Eye (tissue), 1 donor: ENCODE measurements at regions not wholly inside any gene's neighbourhood (a gene's known extent, or its start where the extent isn't known, plus 50 kb on each side); places are given as distances from the start of the nearest gene placed in this dataset.
A peak's percentile ranks its signal among the peaks of the same experiment; 100 is the strongest.

Source experiments
- DNase-seq: peaks from one replicate; pipeline ENCODE4 v3.0.0-alpha.2; 2015

GRCh38 chr2:5094192-5094591, 598.0 kb upstream of the SOX11 start:
- no peak for DNase-seq

GRCh38 chr2:5098286-5098685, 593.9 kb upstream of the SOX11 start:
- no peak for DNase-seq

DNA sequence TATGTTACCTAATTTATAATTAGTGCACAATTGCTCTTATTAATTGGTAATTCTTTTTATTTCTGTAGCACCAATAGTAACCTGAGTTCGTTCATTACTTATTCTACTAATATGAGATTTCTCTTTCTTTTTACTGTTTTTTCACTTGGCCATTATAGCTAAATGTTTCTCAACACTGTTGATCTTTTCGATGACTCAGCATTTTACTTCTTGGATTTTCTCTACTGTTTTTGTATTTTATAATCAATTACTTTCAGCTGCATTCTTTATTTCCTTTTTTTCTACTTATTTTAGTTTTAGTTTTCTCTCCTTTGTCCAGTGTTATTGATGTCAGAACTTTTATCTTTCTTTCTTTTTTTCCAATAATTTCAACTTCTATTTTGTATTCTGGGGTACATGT, 589.4 kb upstream of the SOX11 start:
- no peak for DNase-seq

GRCh38 chr2:5111581-5111980, 580.6 kb upstream of the SOX11 start:
- DNase-seq, result peak; percentile 70

- DNase-seq, result no peak
These were observed 573.1 kb upstream of the SOX11 start for GRCh38 chr2:5119046-5119445.

DNA sequence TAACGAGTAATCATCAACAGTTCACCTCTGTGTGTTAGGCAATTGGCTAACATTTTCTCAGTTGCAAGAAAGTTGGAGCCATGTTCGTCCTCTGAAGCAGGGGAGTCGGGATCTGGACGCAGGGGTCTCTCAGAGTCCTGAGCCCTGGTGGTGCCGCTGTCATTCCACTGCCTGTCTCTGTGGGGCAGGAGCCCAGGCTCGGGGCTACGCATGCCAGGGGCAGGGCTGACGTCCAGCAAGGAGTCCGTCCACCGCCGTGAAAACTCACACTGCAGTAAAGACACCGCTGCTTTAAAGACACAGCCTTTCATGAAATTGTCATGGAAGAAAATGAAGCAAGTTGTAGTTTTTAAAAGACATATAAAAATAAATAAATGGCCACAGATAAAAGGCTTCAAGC, 571.1 kb upstream of the SOX11 start:
- no peak for DNase-seq

- DNase-seq, result peak; percentile 18
These were observed 570.5 kb upstream of the SOX11 start for GRCh38 chr2:5121642-5122041.

- no peak for DNase-seq
These were observed 568.5 kb upstream of the SOX11 start for GRCh38 chr2:5123582-5124196.

DNA sequence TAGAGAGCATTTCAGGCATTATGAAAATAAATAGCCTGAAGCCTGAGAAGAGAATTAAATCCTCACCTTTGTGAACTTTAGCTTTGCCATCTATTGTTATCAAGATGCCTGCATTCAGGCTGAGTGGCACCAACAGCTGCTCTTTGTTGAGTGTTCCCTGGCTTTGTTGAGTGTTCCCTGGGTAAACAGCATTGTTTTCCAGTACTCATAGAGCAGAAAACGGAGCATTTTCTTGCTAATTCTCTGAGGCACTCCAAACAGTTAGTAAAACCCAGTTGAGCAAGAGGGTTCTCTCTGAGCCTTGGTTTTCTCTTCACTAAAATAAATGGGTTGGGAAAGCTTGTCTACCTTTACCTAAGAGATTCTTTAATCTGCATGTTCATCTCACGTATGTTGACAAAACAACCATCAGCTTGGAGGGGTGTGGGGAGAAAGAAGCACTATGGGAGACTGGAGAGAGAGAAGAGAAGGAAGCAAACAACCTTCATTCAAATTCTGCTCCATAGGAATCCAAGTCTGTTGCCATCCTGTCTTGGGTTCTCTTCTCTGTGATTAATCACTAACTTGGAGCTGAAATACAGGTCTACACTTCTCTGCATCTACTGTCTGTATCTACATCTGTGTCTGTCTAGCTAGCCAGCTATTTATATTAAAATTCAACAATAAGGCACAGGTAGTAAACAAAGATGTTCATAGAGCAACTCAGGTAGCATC, 567.0 kb upstream of the SOX11 start:
- peak; percentile 30 for DNase-seq

DNA sequence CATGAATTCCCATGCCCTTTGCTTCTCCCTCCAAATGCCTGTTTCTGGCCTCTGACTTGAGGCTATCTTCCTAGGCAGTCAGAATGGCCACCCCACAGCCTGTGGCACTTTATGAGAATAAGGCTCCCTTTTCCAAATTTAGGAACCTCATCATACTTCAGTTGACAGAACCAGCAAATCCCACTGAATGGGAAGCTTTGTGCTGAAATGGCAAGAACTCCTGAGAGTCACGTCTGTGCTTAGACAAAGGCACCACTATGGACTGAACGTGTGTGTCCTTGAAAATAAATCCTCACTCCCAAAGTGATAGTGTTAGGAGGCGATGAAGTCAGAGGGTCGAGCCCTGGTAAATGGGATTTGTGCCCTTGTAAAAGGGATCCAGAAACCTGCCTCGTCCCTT, 559.9 kb upstream of the SOX11 start:
- DNase-seq, result no peak

DNA sequence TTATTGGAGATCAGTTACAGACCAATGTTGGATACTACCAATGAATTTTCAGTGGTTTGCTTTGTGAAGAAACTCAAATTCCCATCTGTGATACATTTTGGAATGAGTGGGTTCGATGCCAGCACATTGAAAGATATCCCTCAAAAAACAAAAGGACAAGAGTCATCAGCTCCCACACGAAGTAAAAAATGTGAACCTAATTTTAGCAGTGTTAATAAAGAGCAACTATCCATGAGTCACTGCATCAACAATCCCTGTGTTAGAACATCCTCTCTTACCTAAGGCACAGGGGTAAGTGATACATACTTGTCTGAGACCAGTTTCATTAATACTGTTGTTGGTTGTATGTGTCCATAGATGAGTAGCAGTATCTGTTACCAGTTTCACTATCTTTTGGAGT, 551.8 kb upstream of the SOX11 start:
- DNase-seq, result no peak

- DNase-seq, result no peak
These were observed 548.0 kb upstream of the SOX11 start for GRCh38 chr2:5144159-5144558.

DNA sequence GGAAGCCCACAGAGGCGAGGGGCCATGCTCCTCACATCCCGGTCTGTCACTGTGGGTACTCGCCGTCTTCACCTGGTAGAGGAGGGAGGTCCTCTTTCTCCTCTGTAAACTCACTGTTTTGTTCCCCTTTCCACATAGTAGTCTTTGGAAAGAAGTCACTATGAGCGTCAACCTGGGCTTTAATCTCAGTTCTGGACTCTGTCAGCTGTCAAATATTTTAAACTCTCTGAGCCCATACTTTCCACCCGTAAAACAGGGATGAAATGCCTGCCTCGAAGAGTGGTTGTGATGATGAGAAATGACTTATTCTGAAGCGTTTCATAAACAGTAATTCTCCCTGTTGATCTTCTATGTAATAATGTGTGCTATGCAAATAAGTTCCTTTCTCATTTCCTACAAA, 547.1 kb upstream of the SOX11 start:
- no peak for DNase-seq

DNA sequence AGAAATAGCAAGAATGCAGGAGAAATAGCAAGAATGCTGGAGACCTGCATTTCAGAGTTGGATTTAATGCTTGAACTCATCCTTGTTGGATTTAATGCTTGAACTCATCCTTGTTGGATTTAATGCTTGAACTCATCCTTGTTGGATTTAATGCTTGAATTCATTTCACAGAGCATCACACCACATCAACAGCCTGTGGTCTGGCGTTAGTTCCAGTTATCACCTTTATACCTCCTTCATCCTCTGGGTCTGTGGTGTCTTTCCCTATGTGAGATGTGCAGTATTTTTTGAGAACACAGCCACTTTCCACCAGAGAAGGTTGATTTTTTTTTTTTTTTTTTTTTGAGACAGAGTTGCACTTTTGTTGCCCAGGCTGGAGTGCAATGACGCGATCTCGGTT, 546.4 kb upstream of the SOX11 start:
- DNase-seq, result peak; percentile 40

- DNase-seq, result no peak
These were observed 543.6 kb upstream of the SOX11 start for GRCh38 chr2:5148392-5149085.

- DNase-seq, result no peak
These were observed 541.3 kb upstream of the SOX11 start for GRCh38 chr2:5150871-5151270.

DNA sequence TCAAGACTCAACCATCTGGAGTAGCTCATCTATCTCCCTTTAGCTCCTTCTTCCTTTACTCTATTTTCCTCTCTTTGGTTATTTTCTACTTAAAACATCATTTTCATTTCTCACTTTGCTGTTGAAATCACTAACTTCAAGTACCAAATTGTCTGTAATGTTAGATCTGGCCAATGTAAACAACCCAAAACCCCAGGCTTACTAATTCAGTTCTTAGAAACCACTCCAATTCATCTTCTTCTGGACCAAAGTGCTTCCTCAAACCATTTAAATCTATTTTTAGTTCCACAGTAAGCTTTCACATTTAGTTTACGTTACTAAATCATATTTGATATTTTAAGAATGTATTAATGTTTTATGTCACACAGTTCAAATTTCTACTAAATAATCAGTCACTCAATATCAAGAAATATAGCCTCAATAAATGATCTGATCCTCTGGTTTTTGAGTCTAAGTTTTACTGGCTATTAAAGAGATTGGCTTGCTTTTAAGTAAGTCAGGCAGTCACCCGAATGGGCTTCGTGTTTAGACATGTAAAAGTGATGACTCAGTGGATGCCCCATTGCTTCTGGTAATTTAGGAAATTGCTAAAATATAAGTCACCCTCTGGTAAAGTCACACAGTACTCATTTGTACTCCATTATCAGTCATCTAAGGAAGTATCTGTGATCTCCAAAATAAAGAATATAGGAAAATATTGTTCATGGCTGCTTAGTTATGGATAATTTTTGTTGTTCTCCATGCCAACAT, 527.2 kb upstream of the SOX11 start:
- no peak for DNase-seq

DNA sequence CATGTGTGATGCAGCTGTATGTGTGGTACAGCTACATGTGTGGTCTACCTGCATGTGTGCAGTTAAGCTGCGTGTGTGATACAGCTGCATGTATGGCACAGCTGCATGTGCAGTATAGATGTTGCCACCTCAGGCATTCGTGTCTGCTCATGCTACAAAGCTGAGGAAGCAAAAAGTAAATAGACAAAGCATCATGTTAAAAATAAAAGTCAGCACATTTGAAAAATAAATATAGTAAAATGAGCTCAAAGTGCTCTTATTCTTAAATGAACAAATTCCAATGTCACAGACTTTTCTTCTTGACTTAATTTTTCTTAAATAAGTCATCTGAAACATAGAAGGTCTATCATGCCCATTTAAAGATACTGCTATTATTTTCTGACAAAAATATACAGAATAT, 519.3 kb upstream of the SOX11 start:
- no peak for DNase-seq

GRCh38 chr2:5173876-5174535, 518.2 kb upstream of the SOX11 start:
- DNase-seq, result no peak

GRCh38 chr2:5175231-5175630, 517.0 kb upstream of the SOX11 start:
- DNase-seq, result no peak

DNA sequence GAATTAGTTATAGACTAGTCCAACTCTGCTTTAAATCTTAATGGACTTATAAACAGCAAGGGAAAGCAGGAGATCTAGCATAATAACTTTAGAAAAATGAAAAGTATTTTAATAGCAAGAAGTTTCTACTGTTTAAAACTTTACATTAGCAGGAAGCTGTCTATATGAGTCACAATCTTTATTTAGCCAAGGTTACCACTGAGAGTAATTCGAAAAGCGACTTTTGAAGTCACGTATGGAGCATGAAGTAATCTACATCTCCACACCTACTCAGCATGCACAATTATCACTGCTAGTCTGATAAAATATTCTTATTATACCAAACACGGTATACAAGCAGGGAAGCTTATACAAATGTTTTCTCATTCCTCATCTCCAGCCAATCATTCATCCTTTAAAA, 515.4 kb upstream of the SOX11 start:
- DNase-seq, result no peak

GRCh38 chr2:5183031-5183430, 509.2 kb upstream of the SOX11 start:
- DNase-seq, result no peak

GRCh38 chr2:5187283-5187682, 504.9 kb upstream of the SOX11 start:
- no peak for DNase-seq
